Hypothalamus (tissue), 51 donors: ENCODE measurements at regions not wholly inside any gene's neighbourhood (a gene's known extent, or its start where the extent isn't known, plus 50 kb on each side); places are given as distances from the start of the nearest gene placed in this dataset.

Source experiments
- DNase-seq, 51 donors: peaks; one replicate each; lab custom pipeline; 2025; lab: John Stamatoyannopoulos, UW

- DNase-seq: no peak
These were observed 151.4 kb upstream of the SEMA6D start for GRCh38 chr15:47565949-47566348.

GRCh38 chr15:47566610-47567009 is 150.7 kb upstream of the SEMA6D start:
- DNase-seq: no peak

- no peak for DNase-seq
These were observed 149.3 kb upstream of the SEMA6D start for GRCh38 chr15:47568030-47568429.

GRCh38 chr15:47570044-47570443 is 147.3 kb upstream of the SEMA6D start:
- no peak for DNase-seq

GRCh38 chr15:47570451-47570850 is 146.9 kb upstream of the SEMA6D start:
- DNase-seq: no peak

GRCh38 chr15:47570881-47571640 is 146.2 kb upstream of the SEMA6D start:
- no peak for DNase-seq

- no peak for DNase-seq
These were observed 143.6 kb upstream of the SEMA6D start for GRCh38 chr15:47573673-47574072.

GRCh38 chr15:47577000-47577399 is 140.3 kb upstream of the SEMA6D start:
- DNase-seq: no peak

GRCh38 chr15:47577461-47577860 is 139.8 kb upstream of the SEMA6D start:
- no peak for DNase-seq

- DNase-seq: no peak
These were observed 135.1 kb upstream of the SEMA6D start for GRCh38 chr15:47582233-47582632.

- no peak for DNase-seq
These were observed 133.0 kb upstream of the SEMA6D start for GRCh38 chr15:47584316-47584715.

GRCh38 chr15:47586653-47587224 is 130.6 kb upstream of the SEMA6D start:
- no peak for DNase-seq

GRCh38 chr15:47587940-47588802 is 129.1 kb upstream of the SEMA6D start:
- no peak for DNase-seq

- DNase-seq: peak in 3 of 51 donors; percentile 1 to 2 (median 1)
These were observed 128.3 kb upstream of the SEMA6D start for GRCh38 chr15:47588958-47589357.

GRCh38 chr15:47598996-47599395 is 118.3 kb upstream of the SEMA6D start:
- no peak for DNase-seq

GRCh38 chr15:47599806-47600205 is 117.5 kb upstream of the SEMA6D start:
- DNase-seq: no peak

- no peak for DNase-seq
These were observed 115.2 kb upstream of the SEMA6D start for GRCh38 chr15:47602121-47602520.

GRCh38 chr15:47603026-47603425 is 114.3 kb upstream of the SEMA6D start:
- no peak for DNase-seq

GRCh38 chr15:47607695-47608094 is 109.6 kb upstream of the SEMA6D start:
- DNase-seq: no peak

- DNase-seq: no peak
These were observed 107.6 kb upstream of the SEMA6D start for GRCh38 chr15:47609693-47610092.

- DNase-seq: no peak
These were observed 106.6 kb upstream of the SEMA6D start for GRCh38 chr15:47610736-47611135.
